Right lobe of liver (tissue), 4 donors: ENCODE measurements at regions not wholly inside any gene's neighbourhood (a gene's known extent, or its start where the extent isn't known, plus 50 kb on each side); places are given as distances from the start of the nearest gene placed in this dataset.

Experiments
- POLR2A ChIP-seq: fragments of 450-650 bp; IDR thresholded peaks from one replicate; pipeline ENCODE4 v1.6.1; 2017; ENCODE audit warnings: antibody characterized with exemption, mild to moderate bottlenecking
- TF ChIP-seq, protein P1 (sequence below), 4 donors: fragments of 200-600 bp in 3 of 4; fragments of 450-650 bp in 1 of 4; IDR thresholded peaks; one replicate each; pipeline versions ENCODE4 v1.5.1 to v1.8.0; 2016 to 2022; ENCODE audit warnings: antibody characterized with exemption in 4 of 4, mild to moderate bottlenecking in 2 of 4
- donor health status: DM: no; HTN: no; CAD: no.
- donor health status: DM: no; HTN: no; CAD: no.
- donor health status: DM: no; HTN: yes; CAD: no.

DNA sequence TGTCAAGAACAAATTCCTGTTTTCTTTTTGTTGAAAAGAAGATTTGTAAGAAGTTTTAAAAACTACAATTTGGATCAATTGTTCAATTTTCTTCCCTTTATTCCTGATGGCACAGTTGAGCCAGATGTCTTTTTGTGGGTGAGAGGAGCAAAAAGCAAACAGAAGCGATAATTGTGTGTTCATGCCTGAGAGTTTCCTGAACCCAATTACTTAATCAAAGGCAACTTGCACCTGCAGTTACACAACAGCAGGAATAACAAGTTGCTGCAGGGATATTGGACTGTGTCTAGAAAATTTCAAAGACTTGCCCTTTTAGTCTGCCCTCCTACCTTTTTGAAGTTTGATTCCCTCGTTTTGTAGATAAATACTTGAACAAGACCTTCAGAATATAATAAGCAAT is 383.6 kb downstream of the DSEL start:
- TF ChIP-seq, protein P1, sequence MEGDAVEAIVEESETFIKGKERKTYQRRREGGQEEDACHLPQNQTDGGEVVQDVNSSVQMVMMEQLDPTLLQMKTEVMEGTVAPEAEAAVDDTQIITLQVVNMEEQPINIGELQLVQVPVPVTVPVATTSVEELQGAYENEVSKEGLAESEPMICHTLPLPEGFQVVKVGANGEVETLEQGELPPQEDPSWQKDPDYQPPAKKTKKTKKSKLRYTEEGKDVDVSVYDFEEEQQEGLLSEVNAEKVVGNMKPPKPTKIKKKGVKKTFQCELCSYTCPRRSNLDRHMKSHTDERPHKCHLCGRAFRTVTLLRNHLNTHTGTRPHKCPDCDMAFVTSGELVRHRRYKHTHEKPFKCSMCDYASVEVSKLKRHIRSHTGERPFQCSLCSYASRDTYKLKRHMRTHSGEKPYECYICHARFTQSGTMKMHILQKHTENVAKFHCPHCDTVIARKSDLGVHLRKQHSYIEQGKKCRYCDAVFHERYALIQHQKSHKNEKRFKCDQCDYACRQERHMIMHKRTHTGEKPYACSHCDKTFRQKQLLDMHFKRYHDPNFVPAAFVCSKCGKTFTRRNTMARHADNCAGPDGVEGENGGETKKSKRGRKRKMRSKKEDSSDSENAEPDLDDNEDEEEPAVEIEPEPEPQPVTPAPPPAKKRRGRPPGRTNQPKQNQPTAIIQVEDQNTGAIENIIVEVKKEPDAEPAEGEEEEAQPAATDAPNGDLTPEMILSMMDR (IDR thresholded peaks at IDR 0.05) = no peak
- no peak for TF ChIP-seq POLR2A
